ENCODE measurements at regions not wholly inside any gene's neighbourhood (a gene's known extent, or its start where the extent isn't known, plus 50 kb on each side); places are given as distances from the start of the nearest gene placed in this dataset.

DNA sequence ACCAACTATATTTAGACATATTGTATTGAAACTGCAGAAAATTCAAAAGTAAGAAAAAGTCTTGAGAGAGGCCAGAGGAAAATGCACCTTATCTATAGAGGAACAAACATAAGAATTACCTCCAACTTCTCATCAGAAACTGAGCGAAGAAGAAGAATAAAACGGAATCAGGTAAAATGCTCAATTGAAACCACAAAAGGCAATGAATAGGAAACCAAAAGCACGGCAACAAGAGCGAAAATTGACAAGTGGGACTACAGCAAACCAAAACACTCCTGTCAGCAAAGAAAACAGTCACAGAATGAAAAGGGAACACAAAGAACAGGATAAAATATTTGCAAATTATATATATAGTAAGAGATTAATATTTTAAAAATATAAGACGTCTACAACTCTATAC lies 61.9 kb upstream of the PARP11 start:
- no peaks in the 10 kb centered on the region for H3K36me3 ChIP-seq (ENCODE audit: control insufficient read depth in 2 of 2, insufficient read depth in 2 of 2, low read length in 1 of 2)
- no peak overlapping the region for H3K27ac ChIP-seq (ENCODE audit: control insufficient read depth, insufficient read depth)
- 12% methylated on average over 5 of the region's 5 CpGs for WGBS (ENCODE audit: insufficient coverage, insufficient replicate concordance, low lambda C conversion rate, missing lambda C conversion rate)
- TF ChIP-seq RUNX3 (IDR thresholded peaks at IDR 0.05; ENCODE audit: low read length), result peak; percentile 38
- TF ChIP-seq, protein P1, sequence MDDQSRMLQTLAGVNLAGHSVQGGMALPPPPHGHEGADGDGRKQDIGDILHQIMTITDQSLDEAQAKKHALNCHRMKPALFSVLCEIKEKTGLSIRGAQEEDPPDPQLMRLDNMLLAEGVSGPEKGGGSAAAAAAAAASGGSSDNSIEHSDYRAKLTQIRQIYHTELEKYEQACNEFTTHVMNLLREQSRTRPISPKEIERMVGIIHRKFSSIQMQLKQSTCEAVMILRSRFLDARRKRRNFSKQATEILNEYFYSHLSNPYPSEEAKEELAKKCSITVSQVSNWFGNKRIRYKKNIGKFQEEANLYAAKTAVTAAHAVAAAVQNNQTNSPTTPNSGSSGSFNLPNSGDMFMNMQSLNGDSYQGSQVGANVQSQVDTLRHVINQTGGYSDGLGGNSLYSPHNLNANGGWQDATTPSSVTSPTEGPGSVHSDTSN (IDR thresholded peaks at IDR 0.05; ENCODE audit: insufficient replicate concordance, low read depth, low read length), result no peak
- TF ChIP-seq CHD2 (IDR thresholded peaks at IDR 0.05; ENCODE audit: borderline replicate concordance, low read depth, low read length), result no peak
- no peak for TF ChIP-seq PAX5 (IDR thresholded peaks at IDR 0.05; ENCODE audit: borderline replicate concordance, low read depth, low read length)
- H3K4me2 ChIP-seq (ENCODE audit: control insufficient read depth, insufficient read depth), result no peak overlapping the region
- ChIA-PET RAD21 (ENCODE audit: unreplicated experiment) (no interaction called here), SMC1A (ENCODE audit: uncharacterized antibody, unreplicated experiment) (no interaction called here), POLR2A (no interaction called here), CTCF (interaction anchor here (1.2 kb wide), 1 partner anchor 635 kb away, joined by 3 read pairs; no protein-coding TSS in a partner anchor)
- H3K4me3 ChIP-seq, result no peak overlapping the region
- DNase-seq (ENCODE audit: low read depth, low spot score) (no peak), ATAC-seq (no peak), FAIRE-seq (no peak)
- in situ Hi-C loops (cut with MboI) (no loop called here), intact Hi-C loops (cut with micrococcal nuclease; ENCODE audit: unreplicated experiment) (no loop called here)
- peaks cover 5 to 6% of the 10 kb centered on the region in 2 experiments; a peak in 3 of 4 replicates for H3K27me3 ChIP-seq (replicated peaks in 1 of 2; ENCODE audit: control insufficient read depth in 2 of 2, insufficient read depth in 2 of 2, low read length in 1 of 2)
- H3K79me2 ChIP-seq (ENCODE audit: control insufficient read depth, insufficient read depth, low read length), result no peaks in the 10 kb centered on the region
- H4K20me1 ChIP-seq (ENCODE audit: control insufficient read depth, insufficient read depth), result no peaks in the 10 kb centered on the region
- no peak overlapping the region for H2AFZ ChIP-seq (ENCODE audit: control insufficient read depth, low read depth, low read length)
- BruUV-seq (replicated peaks), result no TSS peak
- no peak overlapping the region for H3K9ac ChIP-seq (ENCODE audit: control insufficient read depth, insufficient read depth, low read length)
- no peaks in the 10 kb centered on the region for H3K9me3 ChIP-seq (replicated peaks; ENCODE audit: control insufficient read depth, insufficient read depth, low read length)
- H3K4me1 ChIP-seq (ENCODE audit: control insufficient read depth, insufficient read depth, low read length), result no peaks in the 10 kb centered on the region

DNA sequence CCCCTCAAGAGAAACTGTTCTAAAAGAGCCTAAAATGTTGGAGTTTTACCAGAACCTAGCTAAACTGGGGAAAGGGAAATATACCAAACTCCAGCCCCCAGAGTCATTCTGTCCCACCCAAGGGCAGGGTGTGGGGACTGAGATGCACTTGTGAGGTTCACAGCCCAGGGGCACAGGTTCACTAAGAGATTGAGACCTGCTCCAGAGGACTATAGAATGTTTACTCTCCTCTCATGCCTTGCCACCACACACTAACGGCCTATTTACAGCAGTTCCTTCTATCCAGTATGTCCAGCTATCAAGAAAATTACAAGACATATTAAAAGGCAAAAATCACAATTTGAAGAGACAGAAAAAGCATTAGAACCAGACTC lies 60.6 kb upstream of the PARP11 start:
- no peak overlapping the region for H3K27ac ChIP-seq (ENCODE audit: control insufficient read depth, insufficient read depth)
- H3K27me3 ChIP-seq (replicated peaks in 1 of 2; ENCODE audit: control insufficient read depth in 2 of 2, insufficient read depth in 2 of 2, low read length in 1 of 2), result peaks cover 5 to 9% of the 10 kb centered on the region in 2 experiments
- ChIA-PET POLR2A (no interaction called here), RAD21 (ENCODE audit: unreplicated experiment) (no interaction called here), SMC1A (ENCODE audit: uncharacterized antibody, unreplicated experiment) (interaction anchor here (0.6 to 0.7 kb wide), 2 partner anchors 100 to 110 kb away, joined by 3 read pairs; no protein-coding TSS in a partner anchor), CTCF (interaction anchor here (1.4 kb wide), 1 partner anchor 48 kb away, joined by 4 read pairs; no protein-coding TSS in a partner anchor)
- DNase-seq (ENCODE audit: low read depth, low spot score) (no peak), FAIRE-seq (no peak), ATAC-seq (no peak)
- no peaks in the 10 kb centered on the region for H3K79me2 ChIP-seq (ENCODE audit: control insufficient read depth, insufficient read depth, low read length)
- H3K4me2 ChIP-seq (ENCODE audit: control insufficient read depth, insufficient read depth), result no peak overlapping the region
- in situ Hi-C loops (cut with MboI) (no loop called here), intact Hi-C loops (cut with micrococcal nuclease; ENCODE audit: unreplicated experiment) (no loop called here)
- no peaks in the 10 kb centered on the region for H3K4me1 ChIP-seq (ENCODE audit: control insufficient read depth, insufficient read depth, low read length)
- H3K4me3 ChIP-seq, result no peak overlapping the region
- no peaks in the 10 kb centered on the region for H3K9me3 ChIP-seq (replicated peaks; ENCODE audit: control insufficient read depth, insufficient read depth, low read length)
- H2AFZ ChIP-seq (ENCODE audit: control insufficient read depth, low read depth, low read length), result no peak overlapping the region
- WGBS (ENCODE audit: insufficient coverage, insufficient replicate concordance, low lambda C conversion rate, missing lambda C conversion rate), result 0% methylated on average over 1 of the region's 1 CpG
- no peaks in the 10 kb centered on the region for H4K20me1 ChIP-seq (ENCODE audit: control insufficient read depth, insufficient read depth)
- no peak for TF ChIP-seq MTA2 (IDR thresholded peaks at IDR 0.05; ENCODE audit: low read depth)
- TF ChIP-seq, protein P2, sequence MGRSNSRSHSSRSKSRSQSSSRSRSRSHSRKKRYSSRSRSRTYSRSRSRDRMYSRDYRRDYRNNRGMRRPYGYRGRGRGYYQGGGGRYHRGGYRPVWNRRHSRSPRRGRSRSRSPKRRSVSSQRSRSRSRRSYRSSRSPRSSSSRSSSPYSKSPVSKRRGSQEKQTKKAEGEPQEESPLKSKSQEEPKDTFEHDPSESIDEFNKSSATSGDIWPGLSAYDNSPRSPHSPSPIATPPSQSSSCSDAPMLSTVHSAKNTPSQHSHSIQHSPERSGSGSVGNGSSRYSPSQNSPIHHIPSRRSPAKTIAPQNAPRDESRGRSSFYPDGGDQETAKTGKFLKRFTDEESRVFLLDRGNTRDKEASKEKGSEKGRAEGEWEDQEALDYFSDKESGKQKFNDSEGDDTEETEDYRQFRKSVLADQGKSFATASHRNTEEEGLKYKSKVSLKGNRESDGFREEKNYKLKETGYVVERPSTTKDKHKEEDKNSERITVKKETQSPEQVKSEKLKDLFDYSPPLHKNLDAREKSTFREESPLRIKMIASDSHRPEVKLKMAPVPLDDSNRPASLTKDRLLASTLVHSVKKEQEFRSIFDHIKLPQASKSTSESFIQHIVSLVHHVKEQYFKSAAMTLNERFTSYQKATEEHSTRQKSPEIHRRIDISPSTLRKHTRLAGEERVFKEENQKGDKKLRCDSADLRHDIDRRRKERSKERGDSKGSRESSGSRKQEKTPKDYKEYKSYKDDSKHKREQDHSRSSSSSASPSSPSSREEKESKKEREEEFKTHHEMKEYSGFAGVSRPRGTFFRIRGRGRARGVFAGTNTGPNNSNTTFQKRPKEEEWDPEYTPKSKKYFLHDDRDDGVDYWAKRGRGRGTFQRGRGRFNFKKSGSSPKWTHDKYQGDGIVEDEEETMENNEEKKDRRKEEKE (IDR thresholded peaks at IDR 0.05), result no peak
- TF ChIP-seq ZNF622 (IDR thresholded peaks at IDR 0.05), result no peak
- TF ChIP-seq NFXL1 (IDR thresholded peaks at IDR 0.05; ENCODE audit: borderline replicate concordance), result no peak
- no peak for TF ChIP-seq RAD51 (IDR thresholded peaks at IDR 0.05)
- no peak for TF ChIP-seq POU2F2 (IDR thresholded peaks at IDR 0.05; ENCODE audit: borderline replicate concordance, low read depth, low read length)
- TF ChIP-seq SRF (IDR thresholded peaks at IDR 0.05; ENCODE audit: low read depth in 2 of 2, low read length in 2 of 2), result no peak
- TF ChIP-seq ESRRA (IDR thresholded peaks at IDR 0.05; ENCODE audit: low read length), result no peak
- no peak for TF ChIP-seq BRCA1 (IDR thresholded peaks at IDR 0.05; ENCODE audit: low read depth, low read length)
- no peak for TF ChIP-seq MYC (IDR thresholded peaks at IDR 0.05; ENCODE audit: insufficient read depth, insufficient read length, insufficient replicate concordance, low read length, severe bottlenecking)
- TF ChIP-seq KDM1A (IDR thresholded peaks at IDR 0.05; ENCODE audit: borderline replicate concordance), result no peak
- BruUV-seq (replicated peaks), result no TSS peak
- no peak overlapping the region for H3K9ac ChIP-seq (ENCODE audit: control insufficient read depth, insufficient read depth, low read length)
- H3K36me3 ChIP-seq (ENCODE audit: control insufficient read depth in 2 of 2, insufficient read depth in 2 of 2, low read length in 1 of 2), result no peaks in the 10 kb centered on the region
